Upper lobe of right lung (tissue), 1 donor: ENCODE measurements at regions not wholly inside any gene's neighbourhood (a gene's known extent, or its start where the extent isn't known, plus 50 kb on each side); places are given as distances from the start of the nearest gene placed in this dataset.

Experiments
- ATAC-seq: fragments of 200-7000 bp; cut with Tn5 transposase; one replicate; pipeline ENCODE4 v1.9.1; 2020; ENCODE audit warnings: mild to moderate bottlenecking, moderate library complexity
- DNase-seq: peaks from one replicate; pipeline ENCODE4 v3.0.0-alpha.2; 2020
- H3K27ac ChIP-seq: fragments of 200-600 bp; one replicate; pipeline ENCODE4 v1.8.0; 2022
- H3K27me3 ChIP-seq: fragments of 200-600 bp; one replicate; pipeline ENCODE4 v1.8.0; 2022; ENCODE audit warnings: mild to moderate bottlenecking
- H3K36me3 ChIP-seq: fragments of 200-600 bp; one replicate; pipeline ENCODE4 v1.8.0; 2022
- H3K4me1 ChIP-seq: fragments of 200-600 bp; one replicate; pipeline ENCODE4 v1.8.0; 2022
- H3K4me3 ChIP-seq: fragments of 200-600 bp; one replicate; pipeline ENCODE4 v1.8.0; 2022; ENCODE audit warnings: mild to moderate bottlenecking
- H3K9me3 ChIP-seq: fragments of 200-600 bp; one replicate; pipeline ENCODE4 v1.8.0; 2022
- intact Hi-C: fragments of 100-400 bp; cut with DNase I; formaldehyde crosslinking; loops from one replicate; pipeline ENCODE4 v1.11.0; 2022
- TF ChIP-seq, protein P1 (sequence below): fragments of 200-600 bp; IDR thresholded peaks from one replicate; pipeline ENCODE4 v1.8.0; 2022; ENCODE audit warnings: antibody characterized with exemption
- donor health status: DM: no; HTN: yes; CAD: no; lungs with severe emphysema.

DNA sequence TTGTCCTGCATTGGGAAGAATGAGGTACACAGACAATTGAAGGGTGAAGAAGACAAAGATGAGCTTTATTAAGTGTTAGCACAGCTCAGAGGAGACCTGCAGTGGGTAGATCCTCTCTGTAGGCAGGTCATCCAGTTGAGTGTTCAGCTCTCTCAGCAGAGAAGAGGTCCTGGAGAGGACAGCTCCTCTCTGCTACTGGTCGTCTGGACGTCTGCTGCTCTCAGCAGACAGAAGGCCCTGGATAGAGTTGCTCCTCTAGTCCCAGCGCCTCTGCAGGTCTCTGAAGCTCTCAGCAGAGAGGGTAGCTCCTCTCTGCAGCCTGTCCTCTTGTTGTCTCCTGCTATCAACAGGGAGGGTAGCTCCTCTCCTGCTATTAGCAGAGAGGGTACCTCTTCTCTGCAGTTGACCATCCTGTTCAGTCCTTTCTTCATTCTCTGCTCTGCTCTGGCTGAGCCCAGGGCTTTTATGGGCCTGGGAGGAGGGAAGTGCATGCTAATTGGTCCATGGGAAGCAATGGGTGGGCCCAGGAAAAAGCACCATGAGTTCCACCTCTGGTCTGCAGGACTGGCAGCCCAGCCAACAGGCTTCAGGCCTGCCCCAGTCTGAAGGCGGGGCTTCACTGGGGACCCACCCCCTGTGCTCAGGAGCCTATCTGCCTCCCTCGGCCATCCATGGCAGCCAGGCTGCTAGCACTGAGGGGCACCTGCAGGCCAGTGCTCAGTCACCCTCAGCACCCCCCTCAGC lies 54.1 kb upstream of the IBSP start:
- Histone ChIP-seq H3K4me3 (no peak overlapping the region), H3K27me3 (no peaks in the 10 kb centered on the region), H3K4me1 (no peaks in the 10 kb centered on the region), H3K27ac (no peak overlapping the region), H3K36me3 (no peaks in the 10 kb centered on the region), H3K9me3 (no peaks in the 10 kb centered on the region)
- TF ChIP-seq, protein P1, sequence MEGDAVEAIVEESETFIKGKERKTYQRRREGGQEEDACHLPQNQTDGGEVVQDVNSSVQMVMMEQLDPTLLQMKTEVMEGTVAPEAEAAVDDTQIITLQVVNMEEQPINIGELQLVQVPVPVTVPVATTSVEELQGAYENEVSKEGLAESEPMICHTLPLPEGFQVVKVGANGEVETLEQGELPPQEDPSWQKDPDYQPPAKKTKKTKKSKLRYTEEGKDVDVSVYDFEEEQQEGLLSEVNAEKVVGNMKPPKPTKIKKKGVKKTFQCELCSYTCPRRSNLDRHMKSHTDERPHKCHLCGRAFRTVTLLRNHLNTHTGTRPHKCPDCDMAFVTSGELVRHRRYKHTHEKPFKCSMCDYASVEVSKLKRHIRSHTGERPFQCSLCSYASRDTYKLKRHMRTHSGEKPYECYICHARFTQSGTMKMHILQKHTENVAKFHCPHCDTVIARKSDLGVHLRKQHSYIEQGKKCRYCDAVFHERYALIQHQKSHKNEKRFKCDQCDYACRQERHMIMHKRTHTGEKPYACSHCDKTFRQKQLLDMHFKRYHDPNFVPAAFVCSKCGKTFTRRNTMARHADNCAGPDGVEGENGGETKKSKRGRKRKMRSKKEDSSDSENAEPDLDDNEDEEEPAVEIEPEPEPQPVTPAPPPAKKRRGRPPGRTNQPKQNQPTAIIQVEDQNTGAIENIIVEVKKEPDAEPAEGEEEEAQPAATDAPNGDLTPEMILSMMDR = no peak
- ATAC-seq = peak; percentile 26
- no peak for DNase-seq
- intact Hi-C loops = no loop called here

DNA sequence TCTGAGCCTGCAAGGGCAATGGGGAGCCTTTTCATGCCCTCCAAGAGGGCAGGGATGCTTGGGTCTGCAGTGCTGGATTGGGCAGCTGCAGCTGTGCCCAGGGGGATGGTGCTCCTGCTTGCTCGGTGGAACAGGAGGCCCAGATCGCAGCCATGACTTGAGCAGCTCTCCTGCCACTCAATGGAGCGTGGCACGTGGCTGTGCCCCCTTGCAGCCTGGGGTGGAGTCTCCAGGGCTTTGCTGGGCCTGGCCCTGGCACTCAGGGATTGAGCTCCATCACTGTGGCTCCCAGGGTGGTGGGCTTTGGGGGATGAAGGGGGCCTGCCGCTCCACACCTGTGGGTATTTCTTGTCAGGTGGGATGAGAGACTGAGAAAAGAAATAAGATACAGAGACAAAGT lies 53.4 kb upstream of the IBSP start:
- DNase-seq = no peak
- intact Hi-C loops = no loop called here
- H3K9me3 ChIP-seq = no peaks in the 10 kb centered on the region

More for the DNA sequence above, 53.4 kb upstream of the IBSP start:
- TF ChIP-seq, protein P1 = no peak
- H3K4me3 ChIP-seq = no peak overlapping the region
- H3K4me1 ChIP-seq = no peaks in the 10 kb centered on the region
- ATAC-seq = no peak
- no peaks in the 10 kb centered on the region for H3K36me3 ChIP-seq
- H3K27ac ChIP-seq = no peak overlapping the region
- no peaks in the 10 kb centered on the region for H3K27me3 ChIP-seq
